ENCODE measurements at regions not wholly inside any gene's neighbourhood (a gene's known extent, or its start where the extent isn't known, plus 50 kb on each side); places are given as distances from the start of the nearest gene placed in this dataset.

- TF ChIP-seq CTCF (IDR thresholded peaks at IDR 0.05), result no peak
- no peak for TF ChIP-seq POLR2A (IDR thresholded peaks at IDR 0.05)
These were observed 112.9 kb upstream of the CCDC68 start for GRCh38 chr18:55072181-55072580.

Data from body of pancreas (tissue), 4 donors.